HCT116 (cell line): ENCODE measurements at regions not wholly inside any gene's neighbourhood (a gene's known extent, or its start where the extent isn't known, plus 50 kb on each side); places are given as distances from the start of the nearest gene placed in this dataset.

Experiments
- CTCF ChIP-seq, 3 experiments: fragments of 200-600 bp in 1 of 3; sonication (generic) in 1 of 3; IDR thresholded peaks in 2 of 3; conservative IDR thresholded peaks in 1 of 3; 2 replicates each; pipeline ENCODE4 v1.5.1; 2012 to 2017; ENCODE audit warnings: low read depth in 2 of 3, low read length in 2 of 3, antibody characterized with exemption in 1 of 3, borderline replicate concordance in 1 of 3, control low read depth in 1 of 3, mild to moderate bottlenecking in 1 of 3, mixed read lengths in 1 of 3, mixed run types in 1 of 3, moderate library complexity in 1 of 3; ENCODE audit not compliant: insufficient read depth in 1 of 3
- EGR1 ChIP-seq: IDR thresholded peaks from 2 replicates; pipeline ENCODE4 v1.6.1; 2012; ENCODE audit warnings: low read depth
- EZH2 ChIP-seq: fragments of 200-600 bp; sonication (generic); IDR thresholded peaks from 2 replicates; pipeline ENCODE4 v1.6.1; 2017; ENCODE audit warnings: antibody characterized with exemption, mixed run types
- EZH2phosphoT487 ChIP-seq: fragments of 200-600 bp; IDR thresholded peaks from 2 replicates; pipeline ENCODE4 v1.6.1; 2018; ENCODE audit warnings: antibody characterized with exemption, borderline replicate concordance
- FOSL1 ChIP-seq: IDR thresholded peaks from 2 replicates; pipeline ENCODE4 v1.6.1; 2012; ENCODE audit warnings: low read depth
- MAX ChIP-seq: IDR thresholded peaks from 2 replicates; pipeline ENCODE4 v1.6.1; 2012
- POLR2A ChIP-seq: IDR thresholded peaks from 2 replicates; pipeline ENCODE4 v1.7.0; 2011; ENCODE audit warnings: borderline replicate concordance; ENCODE audit not compliant: insufficient read depth, insufficient read length; ENCODE audit errors: extremely low read depth
- POLR2AphosphoS5 ChIP-seq: IDR thresholded peaks from 2 replicates; pipeline ENCODE4 v1.6.1; 2011; ENCODE audit warnings: mild to moderate bottlenecking, low read depth, low read length, moderate library complexity
- REST ChIP-seq: IDR thresholded peaks from 2 replicates; pipeline ENCODE4 v1.6.1; 2012; ENCODE audit warnings: low read depth
- SP1 ChIP-seq: IDR thresholded peaks from 2 replicates; pipeline ENCODE4 v1.6.1; 2012; ENCODE audit warnings: low read depth
- TCF7L2 ChIP-seq: IDR thresholded peaks from 2 replicates; pipeline ENCODE4 v1.7.0; 2011; ENCODE audit warnings: borderline replicate concordance, inconsistent platforms; ENCODE audit not compliant: insufficient read depth, insufficient read length; ENCODE audit errors: extremely low read depth
- YY1 ChIP-seq: IDR thresholded peaks from 2 replicates; pipeline ENCODE4 v1.6.1; 2011; ENCODE audit warnings: low read length, low read depth, moderate library complexity, mild to moderate bottlenecking; ENCODE audit not compliant: insufficient replicate concordance; ENCODE audit errors: extremely low read depth
- ZNF274 ChIP-seq: fragments of 200-500 bp; sonication (Bioruptor generic); IDR thresholded peaks from 2 replicates; pipeline ENCODE4 v1.6.1; 2014; ENCODE audit warnings: mild to moderate bottlenecking, low read depth, low read length, inconsistent platforms

GRCh38 chr19:28609944-28610343 lies 603.0 kb downstream of the UQCRFS1 start:
- TF ChIP-seq CTCF (IDR thresholded peaks at IDR 0.05 in 2 of 3, conservative IDR thresholded peaks at IDR 0.05 in 1 of 3; ENCODE audit: borderline replicate concordance in 1 of 3, insufficient read depth in 1 of 3, low read depth in 2 of 3, low read length in 2 of 3) (no peak), REST (no peak), POLR2A (no peak), YY1 (no peak), EGR1 (no peak), ZNF274 (no peak), EZH2 (no peak), TCF7L2 (no peak), POLR2AphosphoS5 (no peak), SP1 (no peak), EZH2phosphoT487 (no peak), FOSL1 (no peak), MAX (no peak)
